Right lobe of liver (tissue), 4 donors: ENCODE measurements at regions not wholly inside any gene's neighbourhood (a gene's known extent, or its start where the extent isn't known, plus 50 kb on each side); places are given as distances from the start of the nearest gene placed in this dataset.

Experiments
- CTCF ChIP-seq, 4 donors: fragments of 200-600 bp in 3 of 4; fragments of 450-650 bp in 1 of 4; IDR thresholded peaks; one replicate each; pipeline versions ENCODE4 v1.5.1 to v1.8.0; 2016 to 2022; ENCODE audit warnings: antibody characterized with exemption in 4 of 4, mild to moderate bottlenecking in 2 of 4
- POLR2A ChIP-seq: fragments of 450-650 bp; IDR thresholded peaks from one replicate; pipeline ENCODE4 v1.6.1; 2017; ENCODE audit warnings: antibody characterized with exemption, mild to moderate bottlenecking
- donor health status: DM: no; HTN: no; CAD: no.
- donor health status: DM: no; HTN: no; CAD: no.
- donor health status: DM: no; HTN: yes; CAD: no.

- TF ChIP-seq CTCF (IDR thresholded peaks at IDR 0.05) (no peak), POLR2A (no peak)
Measured at GRCh38 chr2:21822505-21822904, 698.7 kb downstream of the TDRD15 start.
